SK-N-SH treated with all-trans-retinoic acid at 6 μM for 48 hours (cell line): ENCODE measurements at regions not wholly inside any gene's neighbourhood (a gene's known extent, or its start where the extent isn't known, plus 50 kb on each side); places are given as distances from the start of the nearest gene placed in this dataset.
"Not testable (repeated sequence)": the region's sequence is repeated elsewhere in the genome, so short reads cannot be mapped to it uniquely, and the experiment has no call there.

ENCODE experiments used
- ATAC-seq: fragments of 200-7000 bp; cut with Tn5 transposase; 3 replicates; pipeline ENCODE4 v1.9.1; 2020; ENCODE audit warnings: mild to moderate bottlenecking, moderate library complexity
- ARNTL ChIP-seq: fragments of 450-650 bp; formaldehyde crosslinking; IDR thresholded peaks from 2 replicates; pipeline ENCODE4 v1.5.0; 2020; ENCODE audit warnings: low read depth, mild to moderate bottlenecking, moderate library complexity, borderline replicate concordance
- BACH2 ChIP-seq: fragments of 250-450 bp; sonication (Bioruptor Pico); IDR thresholded peaks from 2 replicates; pipeline ENCODE4 v1.9.0; 2021; ENCODE audit warnings: mild to moderate bottlenecking, borderline replicate concordance
- CREB5 ChIP-seq: fragments of 250-450 bp; sonication (Bioruptor Pico); IDR thresholded peaks from 2 replicates; pipeline ENCODE4 v1.5.1; 2020; ENCODE audit warnings: low read depth, mild to moderate bottlenecking, moderate library complexity
- CSDC2 ChIP-seq: fragments of 250-450 bp; sonication (Bioruptor Pico); IDR thresholded peaks from 2 replicates; pipeline ENCODE4 v1.5.0; 2020; ENCODE audit warnings: mild to moderate bottlenecking, moderate library complexity
- CSRNP3 ChIP-seq: fragments of 250-450 bp; sonication (Bioruptor Pico); IDR thresholded peaks from 2 replicates; pipeline ENCODE4 v1.5.1; 2021; ENCODE audit warnings: mild to moderate bottlenecking, moderate library complexity
- ESRRG ChIP-seq: fragments of 250-450 bp; sonication (Bioruptor Pico); IDR thresholded peaks from 2 replicates; pipeline ENCODE4 v1.6.1; 2021; ENCODE audit warnings: mild to moderate bottlenecking
- GLIS3 ChIP-seq: fragments of 250-450 bp; sonication (Bioruptor Pico); IDR thresholded peaks from 2 replicates; pipeline ENCODE4 v1.5.0; 2020; ENCODE audit warnings: mild to moderate bottlenecking, moderate library complexity
- ISL1 ChIP-seq: fragments of 250-450 bp; sonication (Bioruptor Pico); IDR thresholded peaks from 2 replicates; pipeline ENCODE4 v2.1.2; 2022; ENCODE audit warnings: mild to moderate bottlenecking, moderate library complexity
- OSR1 ChIP-seq: fragments of 250-450 bp; sonication (Bioruptor Pico); IDR thresholded peaks from 2 replicates; pipeline ENCODE4 v1.8.0; 2022; ENCODE audit warnings: moderate library complexity, mild to moderate bottlenecking, inconsistent platforms
- PATZ1 ChIP-seq: fragments of 250-450 bp; sonication (Bioruptor Pico); IDR thresholded peaks from 2 replicates; pipeline ENCODE4 v1.8.0; 2020; ENCODE audit warnings: mild to moderate bottlenecking, moderate library complexity, borderline replicate concordance
- POU6F1 ChIP-seq: fragments of 250-450 bp; sonication (Bioruptor Pico); IDR thresholded peaks from 2 replicates; pipeline ENCODE4 v1.8.0; 2021; ENCODE audit warnings: low read depth, mild to moderate bottlenecking, moderate library complexity, borderline replicate concordance
- PPARA ChIP-seq: fragments of 250-450 bp; sonication (Bioruptor Pico); IDR thresholded peaks from 2 replicates; pipeline ENCODE4 v1.5.0; 2020; ENCODE audit warnings: mild to moderate bottlenecking, borderline replicate concordance
- SNAI2 ChIP-seq: fragments of 250-450 bp; sonication (Bioruptor Pico); IDR thresholded peaks from 2 replicates; pipeline ENCODE4 v1.5.0; 2020; ENCODE audit warnings: mild to moderate bottlenecking, moderate library complexity
- TCF4 ChIP-seq: fragments of 250-450 bp; sonication (Bioruptor Pico); IDR thresholded peaks from 2 replicates; pipeline ENCODE4 v1.8.0; 2021; ENCODE audit warnings: mild to moderate bottlenecking, moderate library complexity, borderline replicate concordance
- TOX ChIP-seq: fragments of 250-450 bp; sonication (Bioruptor Pico); IDR thresholded peaks from 2 replicates; pipeline ENCODE4 v1.8.0; 2021; ENCODE audit warnings: mild to moderate bottlenecking, moderate library complexity, borderline replicate concordance
- TSHZ2 ChIP-seq: fragments of 250-450 bp; sonication (Bioruptor Pico); IDR thresholded peaks from 2 replicates; pipeline ENCODE4 v1.5.0; 2020; ENCODE audit warnings: mild to moderate bottlenecking, moderate library complexity
- ZC3H10 ChIP-seq: fragments of 250-450 bp; sonication (Bioruptor Pico); IDR thresholded peaks from 2 replicates; pipeline ENCODE4 v1.5.1; 2021; ENCODE audit warnings: mild to moderate bottlenecking, moderate library complexity
- ZFP3 ChIP-seq: fragments of 250-450 bp; sonication (Bioruptor Pico); IDR thresholded peaks from 2 replicates; pipeline ENCODE4 v1.5.0; 2020; ENCODE audit warnings: mild to moderate bottlenecking, moderate library complexity
- ZNF8 ChIP-seq: fragments of 450-650 bp; formaldehyde crosslinking; IDR thresholded peaks from 2 replicates; pipeline ENCODE4 v1.5.0; 2020; ENCODE audit warnings: mild to moderate bottlenecking, moderate library complexity

GRCh38 chr9:103226647-103227013 is 231.5 kb downstream of the CYLC2 start (continued):
- no peak for TF ChIP-seq POU6F1 (CRISPR knock-in tag)
- TF ChIP-seq ISL1 (CRISPR knock-in tag) = no peak

- ATAC-seq = not testable (repeated sequence)
These were observed 242.5 kb downstream of the CYLC2 start for GRCh38 chr9:103237571-103238109.

- ATAC-seq = peak; percentile 25; the same call in 1 of the 3 replicates
- TF ChIP-seq TSHZ2 (CRISPR knock-in tag) (peak; percentile 76; the same call in 1 of the 2 replicates), TOX (CRISPR knock-in tag) (no peak), ARNTL (CRISPR knock-in tag) (no peak), ZFP3 (CRISPR knock-in tag) (no peak), TCF4 (CRISPR knock-in tag) (peak; percentile 52; the same call in 1 of the 2 replicates), CREB5 (CRISPR knock-in tag) (no peak)
These were observed 246.9 kb downstream of the CYLC2 start for GRCh38 chr9:103242025-103242424.

- no peak for ATAC-seq
- no peak for TF ChIP-seq OSR1
- TF ChIP-seq ESRRG (CRISPR knock-in tag) = no peak
- TF ChIP-seq PPARA (CRISPR knock-in tag) = no peak
- no peak for TF ChIP-seq ZNF8 (CRISPR knock-in tag)
- TF ChIP-seq CSDC2 (CRISPR knock-in tag) = no peak
- no peak for TF ChIP-seq SNAI2 (CRISPR knock-in tag)
- TF ChIP-seq, all 23 proteins: peak for 0
These were observed 247.4 kb downstream of the CYLC2 start for GRCh38 chr9:103242486-103242885.

- no peak for ATAC-seq
- TF ChIP-seq ARNTL (CRISPR knock-in tag) (no peak), TSHZ2 (CRISPR knock-in tag) (no peak), OSR1 (no peak), ZC3H10 (CRISPR knock-in tag) (no peak), PATZ1 (CRISPR knock-in tag) (no peak), GLIS3 (CRISPR knock-in tag) (no peak), ISL1 (CRISPR knock-in tag) (no peak), POU6F1 (CRISPR knock-in tag) (no peak), BACH2 (CRISPR knock-in tag) (no peak), SNAI2 (CRISPR knock-in tag) (no peak), CSRNP3 (no peak)
- TF ChIP-seq, all 23 proteins: peak for 0
These were observed 248.4 kb downstream of the CYLC2 start for GRCh38 chr9:103243553-103243952.
